Fibroblast of the aortic adventitia (primary cell): ENCODE measurements at regions not wholly inside any gene's neighbourhood (a gene's known extent, or its start where the extent isn't known, plus 50 kb on each side); places are given as distances from the start of the nearest gene placed in this dataset.
A peak's percentile ranks its signal among the peaks of the same experiment; 100 is the strongest.

Source experiments
- DNase-seq: peaks from one replicate; pipeline ENCODE4 v3.0.0-alpha.2; 2010; ENCODE audit warnings: low read depth
- H3K4me3 ChIP-seq: 2 replicates; pipeline ENCODE4 v1.5.1; 2011; ENCODE audit warnings: low read depth, mild to moderate bottlenecking, control low read depth, low read length, moderate library complexity
- CTCF ChIP-seq: IDR thresholded peaks from 2 replicates; pipeline ENCODE4 v1.5.1; 2011; ENCODE audit warnings: mild to moderate bottlenecking, low read length, control low read depth, inconsistent platforms; ENCODE audit not compliant: insufficient read depth

GRCh38 chr5:8714198-8714597 is 831.7 kb downstream of the SEMA5A start:
- no peak for TF ChIP-seq CTCF
- no peak overlapping the region for H3K4me3 ChIP-seq
- DNase-seq: no peak

- DNase-seq: no peak
- TF ChIP-seq CTCF: no peak
- H3K4me3 ChIP-seq: no peak overlapping the region
These were observed 831.0 kb downstream of the SEMA5A start for GRCh38 chr5:8714861-8715260.

GRCh38 chr5:8719796-8720195 is 826.1 kb downstream of the SEMA5A start:
- no peak for TF ChIP-seq CTCF
- DNase-seq: no peak
- no peak overlapping the region for H3K4me3 ChIP-seq

- no peak overlapping the region for H3K4me3 ChIP-seq
- TF ChIP-seq CTCF: no peak
- peak; percentile 43 for DNase-seq
These were observed 825.4 kb downstream of the SEMA5A start for GRCh38 chr5:8720506-8720905.

- TF ChIP-seq CTCF: no peak
- no peak overlapping the region for H3K4me3 ChIP-seq
- DNase-seq: no peak
These were observed 824.3 kb downstream of the SEMA5A start for GRCh38 chr5:8721536-8721935.

- H3K4me3 ChIP-seq: no peak overlapping the region
- TF ChIP-seq CTCF: no peak
- DNase-seq: no peak
These were observed 819.4 kb downstream of the SEMA5A start for GRCh38 chr5:8726383-8727036.

- TF ChIP-seq CTCF: no peak
- H3K4me3 ChIP-seq: no peak overlapping the region
- peak; percentile 20 for DNase-seq
These were observed 818.5 kb downstream of the SEMA5A start for GRCh38 chr5:8727396-8727795.
